Daoy (cell line): ENCODE measurements at regions not wholly inside any gene's neighbourhood (a gene's known extent, or its start where the extent isn't known, plus 50 kb on each side); places are given as distances from the start of the nearest gene placed in this dataset.

ENCODE experiments used
- DNase-seq: peaks from one replicate; pipeline ENCODE4 v3.0.0-alpha.2; 2015; ENCODE audit warnings: low read depth

- no peak for DNase-seq
These were observed 66.4 kb upstream of the AGTR1 start for GRCh38 chr3:148631124-148631903.

GRCh38 chr3:148641722-148642121 is 56.0 kb upstream of the AGTR1 start:
- DNase-seq: no peak

- no peak for DNase-seq
These were observed 55.5 kb upstream of the AGTR1 start for GRCh38 chr3:148642214-148642613.

GRCh38 chr3:148642616-148643015 is 55.1 kb upstream of the AGTR1 start:
- DNase-seq: no peak

- no peak for DNase-seq
These were observed 54.3 kb upstream of the AGTR1 start for GRCh38 chr3:148643389-148643840.

- DNase-seq: no peak
These were observed 51.5 kb upstream of the AGTR1 start for GRCh38 chr3:148646126-148646665.
